SH-SY5Y (cell line): ENCODE measurements at regions not wholly inside any gene's neighbourhood (a gene's known extent, or its start where the extent isn't known, plus 50 kb on each side); places are given as distances from the start of the nearest gene placed in this dataset.

ENCODE experiments used
- GATA2 ChIP-seq: IDR thresholded peaks from 2 replicates; pipeline ENCODE4 v1.6.1; 2011; ENCODE audit warnings: mild to moderate bottlenecking, low read depth, low read length
- GATA3 ChIP-seq: IDR thresholded peaks from 2 replicates; pipeline ENCODE4 v1.6.1; 2011; ENCODE audit warnings: low read depth, mild to moderate bottlenecking, low read length, moderate library complexity

DNA sequence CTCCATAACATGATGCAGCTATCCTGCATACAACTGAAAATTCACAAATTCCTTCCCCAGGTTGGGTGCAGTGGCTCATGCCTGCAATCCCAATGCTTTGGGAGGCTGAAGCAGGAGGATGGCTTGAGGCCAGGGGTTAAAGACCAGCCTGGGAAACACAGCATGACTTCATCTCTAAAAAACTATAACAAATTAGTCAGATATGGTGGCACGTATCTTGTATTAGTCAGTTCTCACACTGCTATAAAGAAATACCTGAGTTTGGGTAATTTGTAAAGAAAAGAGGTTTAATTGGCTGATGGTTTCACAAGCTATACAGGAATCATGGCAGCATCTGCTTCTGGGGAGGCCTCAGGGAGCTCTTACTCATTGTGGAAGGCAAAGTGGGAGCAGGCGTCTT lies 56.4 kb upstream of the DAPK1 start:
- no peak for TF ChIP-seq GATA3
- TF ChIP-seq GATA2 = no peak

DNA sequence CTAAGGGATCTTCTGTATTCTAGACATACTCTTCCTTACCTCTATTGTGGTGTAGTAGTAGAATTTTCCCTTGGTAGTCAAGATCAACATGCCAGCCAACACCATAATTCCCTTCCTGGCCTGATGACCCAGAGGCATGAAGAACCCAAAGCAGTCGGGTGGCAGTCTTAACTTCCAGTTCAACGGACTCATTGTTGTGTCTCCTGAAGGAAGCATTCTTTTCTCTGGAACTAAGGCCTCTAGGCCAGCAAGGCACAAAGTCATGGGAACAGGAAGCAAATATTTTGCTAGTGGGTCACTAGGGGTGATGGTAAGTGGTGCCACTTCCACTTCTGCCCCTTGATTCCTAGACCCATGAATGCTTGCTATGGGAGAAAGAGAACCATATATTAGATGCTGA lies 55.2 kb upstream of the DAPK1 start:
- TF ChIP-seq GATA3 = no peak
- no peak for TF ChIP-seq GATA2

DNA sequence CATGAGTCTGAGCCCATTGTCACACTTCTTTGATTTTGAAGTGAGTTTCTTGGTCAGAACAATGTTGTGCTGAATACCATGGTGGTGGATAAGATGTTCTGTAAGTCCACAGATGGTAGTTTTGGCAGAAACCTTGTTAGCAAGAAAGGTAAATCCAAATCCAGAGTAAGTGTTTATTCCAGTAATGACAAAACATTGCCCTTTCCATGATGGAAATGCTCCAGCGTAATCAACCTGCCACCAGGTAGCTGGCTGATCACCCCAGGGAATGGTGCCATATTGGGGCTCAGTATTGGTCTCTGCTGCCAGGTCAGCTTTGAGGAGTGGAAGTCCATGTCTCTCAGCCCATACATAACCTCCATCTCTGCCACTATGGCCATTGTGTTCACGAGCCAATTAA lies 54.7 kb upstream of the DAPK1 start:
- no peak for TF ChIP-seq GATA2
- TF ChIP-seq GATA3 = no peak

DNA sequence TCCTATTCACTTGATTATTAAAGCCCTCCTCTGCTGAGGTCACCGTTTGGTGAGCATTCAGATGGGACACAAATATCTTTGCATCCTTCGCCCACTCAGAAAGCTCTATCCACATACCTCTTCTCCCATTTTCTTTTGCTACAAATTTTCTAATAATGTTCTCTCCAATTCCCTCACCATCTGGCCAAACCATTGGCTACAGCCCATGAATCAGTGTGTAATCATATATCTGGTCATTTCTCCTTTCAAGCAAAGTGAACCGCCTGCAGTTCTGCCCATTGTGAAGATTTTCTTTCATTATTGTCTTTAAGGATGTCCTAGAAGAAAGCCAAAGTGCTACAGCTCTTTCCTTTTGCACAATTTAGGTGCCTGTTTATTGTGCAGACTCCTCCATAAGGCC lies 54.2 kb upstream of the DAPK1 start:
- TF ChIP-seq GATA2 = no peak
- TF ChIP-seq GATA3 = no peak

DNA sequence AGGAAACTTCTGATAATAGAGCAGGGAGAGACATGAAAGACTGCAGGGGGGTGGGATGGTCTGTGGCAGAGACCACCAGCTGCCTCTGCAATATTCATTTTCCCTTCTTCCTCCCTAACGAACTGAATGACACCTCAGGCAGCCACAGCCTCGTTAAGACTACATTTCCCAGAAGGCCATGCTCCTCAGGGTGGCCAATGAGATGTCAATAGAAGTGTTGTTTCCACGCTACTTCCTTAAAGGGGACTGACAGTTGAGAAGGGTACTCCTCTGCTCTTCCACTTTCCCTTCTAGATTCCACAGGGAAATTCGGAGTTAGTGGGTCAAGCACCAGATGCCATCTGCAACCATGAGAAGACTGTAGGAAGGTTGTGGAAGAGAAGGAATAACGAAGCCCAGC lies 52.0 kb upstream of the DAPK1 start:
- TF ChIP-seq GATA2 (no peak), GATA3 (no peak)

DNA sequence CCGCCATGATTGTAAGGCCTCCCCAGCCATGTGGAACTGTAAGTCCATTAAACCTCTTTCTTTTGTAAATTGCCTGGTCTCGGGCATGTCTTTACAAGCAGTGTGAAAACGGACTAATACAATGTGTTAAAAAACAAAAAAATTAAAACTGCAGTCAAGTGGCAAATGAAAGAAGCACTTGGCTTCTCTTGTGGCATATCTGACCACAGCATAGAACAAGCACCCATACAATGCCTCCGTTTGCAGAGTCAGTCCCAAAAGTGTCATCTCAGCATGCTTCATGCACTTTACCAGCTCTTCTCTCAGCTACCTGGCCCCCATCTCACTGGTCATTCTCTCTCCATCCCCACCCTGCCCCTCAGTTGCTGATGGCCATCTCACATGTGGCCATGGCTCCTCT lies 51.1 kb upstream of the DAPK1 start:
- TF ChIP-seq GATA2 (no peak), GATA3 (no peak)

DNA sequence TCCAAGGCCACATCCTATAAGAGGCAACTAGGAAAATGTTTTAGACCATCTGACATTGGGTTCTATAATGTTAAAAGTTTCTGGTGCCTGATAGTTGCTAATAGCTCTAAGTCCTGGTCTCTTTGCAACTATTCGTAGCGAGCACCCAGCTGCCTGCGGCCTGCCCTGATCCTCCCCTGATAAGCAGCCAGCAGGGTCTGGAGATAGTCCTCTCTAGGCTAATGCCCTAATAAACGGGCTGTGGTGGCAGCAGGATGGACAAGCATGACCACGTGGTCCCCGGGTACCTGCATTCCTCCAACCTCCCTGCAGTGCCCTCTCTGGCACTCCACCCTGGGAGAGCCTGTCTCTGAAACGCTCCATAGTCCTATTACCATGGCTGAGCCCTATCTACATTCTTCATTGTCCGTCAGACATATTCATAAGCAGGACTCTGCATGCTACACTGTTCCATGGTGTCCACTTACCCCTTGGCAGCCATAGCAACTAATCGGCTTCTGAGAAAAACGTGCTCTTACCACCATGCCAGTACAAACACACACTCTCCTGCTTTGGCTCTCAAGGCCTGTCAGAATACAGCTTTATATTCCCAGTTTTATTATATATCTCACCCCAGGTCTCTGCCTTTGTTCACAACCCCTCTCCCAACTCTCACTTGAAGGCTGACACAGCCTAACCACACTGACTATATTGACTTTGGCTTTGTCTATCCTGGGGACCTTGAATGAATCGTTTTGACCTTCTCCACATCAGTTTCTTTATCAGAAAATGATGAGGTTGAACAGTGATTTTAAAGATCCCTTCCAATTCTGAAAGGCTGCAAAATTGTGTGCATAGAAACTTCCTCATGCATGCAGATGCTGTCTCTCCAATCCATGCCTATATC lies 49.9 kb upstream of the DAPK1 start:
- TF ChIP-seq GATA2 (peak; percentile 79), GATA3 (peak; percentile 67; the same call in 1 of the 2 replicates)
